NCI-H1417 treated with DMSO at 0.1 percent for 48 hours (cell line): ENCODE measurements at regions not wholly inside any gene's neighbourhood (a gene's known extent, or its start where the extent isn't known, plus 50 kb on each side); places are given as distances from the start of the nearest gene placed in this dataset.
"Not testable (repeated sequence)": the region's sequence is repeated elsewhere in the genome, so short reads cannot be mapped to it uniquely, and the experiment has no call there.

Experiments
- DNase-seq: peaks from one replicate; lab custom pipeline; 2025; lab: John Stamatoyannopoulos, UW

GRCh38 chrX:144197057-144197456 is 313.2 kb downstream of the UBE2NL start:
- not testable (repeated sequence) for DNase-seq

GRCh38 chrX:144202726-144203125 is 318.9 kb downstream of the UBE2NL start:
- not testable (repeated sequence) for DNase-seq

GRCh38 chrX:144208360-144209024 is 324.6 kb downstream of the UBE2NL start:
- not testable (repeated sequence) for DNase-seq

GRCh38 chrX:144214651-144215050 is 330.8 kb downstream of the UBE2NL start:
- DNase-seq, result no peak

- no peak for DNase-seq
Measured at GRCh38 chrX:144219035-144219434, 335.2 kb downstream of the UBE2NL start.

- not testable (repeated sequence) for DNase-seq
Measured at GRCh38 chrX:144231116-144231785, 347.4 kb downstream of the UBE2NL start.

GRCh38 chrX:144253356-144253755 is 369.5 kb downstream of the UBE2NL start:
- DNase-seq, result no peak

GRCh38 chrX:144259054-144259453 is 375.2 kb downstream of the UBE2NL start:
- DNase-seq, result no peak

DNA sequence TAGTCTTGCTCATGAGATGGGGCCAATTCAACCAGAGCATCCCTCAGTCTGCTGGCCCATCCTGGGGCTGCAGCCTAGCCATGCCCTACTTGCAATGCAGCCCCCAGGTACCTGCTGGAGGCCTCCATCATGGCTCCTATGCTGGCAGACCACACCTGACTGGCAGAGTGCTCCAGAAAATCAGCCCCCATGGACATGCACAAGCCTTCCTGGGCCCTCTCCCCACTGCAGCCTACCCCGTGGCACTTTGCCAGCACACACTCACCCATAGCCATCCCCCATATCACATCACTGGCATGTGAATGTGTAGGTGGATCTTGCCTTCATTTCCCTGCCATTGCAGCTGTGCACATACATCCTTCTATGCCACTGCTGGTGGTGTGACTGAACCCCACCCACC is 381.8 kb downstream of the UBE2NL start:
- DNase-seq, result no peak

DNA sequence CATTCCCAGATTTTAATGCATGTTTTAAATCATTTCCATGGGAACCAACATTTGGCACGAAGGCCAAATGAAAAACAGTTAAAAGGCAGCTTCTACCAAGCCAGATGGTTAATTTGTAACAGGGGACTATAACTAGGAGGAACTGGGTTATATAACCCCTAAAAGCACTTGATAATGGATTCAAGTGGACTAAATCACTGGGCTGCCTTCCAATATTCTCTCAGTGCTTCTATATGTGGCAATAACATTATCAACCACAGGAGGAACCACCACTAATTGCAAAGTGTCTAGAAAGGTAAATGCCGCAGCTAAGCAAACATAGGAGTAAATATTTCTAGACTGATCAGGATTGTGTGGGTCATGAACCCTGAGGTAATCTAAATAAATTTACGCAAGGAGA is 391.5 kb downstream of the UBE2NL start:
- peak; percentile 36 for DNase-seq

DNA sequence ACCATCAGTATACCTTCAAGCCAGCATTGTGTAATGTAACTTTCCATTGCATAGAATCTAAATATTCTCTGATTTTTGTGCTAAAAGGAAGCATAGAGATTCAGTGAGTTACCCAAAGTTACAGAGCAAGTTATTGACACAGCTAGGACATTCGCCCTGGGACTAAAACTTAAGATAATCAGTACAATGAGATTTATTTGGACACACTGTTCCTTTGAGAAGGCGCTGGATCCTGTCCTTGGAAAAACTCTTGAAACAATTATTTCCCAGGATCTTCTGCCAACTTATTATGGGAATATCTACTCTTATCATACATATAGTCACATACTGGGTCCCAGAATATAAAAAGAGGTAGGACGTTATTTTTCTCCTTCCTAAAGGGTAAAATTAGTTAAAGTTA is 392.0 kb downstream of the UBE2NL start:
- DNase-seq, result no peak

- DNase-seq, result no peak
Measured at GRCh38 chrX:144293229-144293628, 409.4 kb downstream of the UBE2NL start.

- DNase-seq, result no peak
Measured at GRCh38 chrX:144295921-144296320, 412.1 kb downstream of the UBE2NL start.

DNA sequence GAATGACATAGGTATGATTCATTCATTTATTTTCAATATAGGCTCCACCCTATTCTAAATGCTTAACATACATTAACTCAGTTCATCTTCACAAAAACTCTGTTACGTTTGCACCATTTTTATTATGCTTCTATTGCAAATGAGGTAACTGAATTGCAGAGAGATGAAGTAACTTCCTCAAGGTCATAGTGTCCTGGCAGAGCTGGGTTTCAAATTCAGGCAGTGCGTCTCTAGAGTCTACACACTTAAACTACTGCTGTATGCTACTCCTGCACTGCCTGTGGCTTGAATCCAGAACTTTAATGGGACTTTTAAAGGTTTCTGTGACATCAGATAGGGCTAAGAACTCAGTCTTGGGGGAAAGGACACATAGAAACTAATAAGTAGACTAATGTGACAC is 413.4 kb downstream of the UBE2NL start:
- no peak for DNase-seq

- no peak for DNase-seq
Measured at GRCh38 chrX:144327495-144327894, 443.6 kb downstream of the UBE2NL start.

GRCh38 chrX:144333429-144333828 is 449.6 kb downstream of the UBE2NL start:
- DNase-seq, result no peak

DNA sequence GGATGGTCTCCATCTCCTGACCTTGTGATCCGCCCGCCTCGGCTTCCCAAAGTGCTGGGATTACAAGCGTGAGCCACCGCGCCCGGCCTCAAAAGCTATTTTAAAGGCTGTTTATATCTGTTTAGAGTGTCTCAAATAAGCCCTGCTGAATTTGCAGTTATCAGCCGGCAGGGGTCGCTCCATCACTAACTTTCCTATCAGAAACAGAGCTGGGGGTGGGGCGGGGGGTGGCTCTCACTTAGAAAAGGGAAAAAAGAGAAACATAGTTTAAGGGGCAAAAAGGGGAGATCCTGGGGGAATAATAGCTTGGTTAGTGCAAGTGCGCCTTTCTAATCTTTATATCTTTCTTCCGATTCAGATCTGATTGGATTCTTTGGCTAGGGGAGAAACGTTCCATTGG is 450.7 kb downstream of the UBE2NL start:
- DNase-seq, result no peak

DNA sequence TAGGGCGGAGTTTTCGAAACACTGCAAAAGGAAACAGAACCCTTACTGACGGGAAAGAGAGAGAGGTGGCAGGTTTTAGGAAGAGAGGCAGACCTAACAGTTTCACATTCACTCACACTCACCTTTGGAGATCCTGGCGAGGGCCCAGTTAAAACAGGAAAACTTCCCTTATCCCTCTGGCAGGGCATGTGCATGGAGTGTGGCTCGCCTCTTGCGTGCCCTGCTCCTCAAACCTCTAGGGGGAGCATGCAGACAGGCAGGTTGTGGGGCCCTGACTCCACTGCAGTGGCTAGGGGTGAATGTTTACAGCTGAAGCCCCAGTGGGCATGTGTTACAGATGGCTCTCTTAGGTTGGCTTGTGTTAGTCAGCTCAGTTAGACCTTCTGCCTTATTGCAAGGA is 451.5 kb downstream of the UBE2NL start:
- DNase-seq, result no peak

GRCh38 chrX:144379156-144379555 is 495.3 kb downstream of the UBE2NL start:
- DNase-seq, result no peak

- no peak for DNase-seq
Measured at GRCh38 chrX:144388738-144389137, 504.9 kb downstream of the UBE2NL start.
